HG03378 (cell line): ENCODE measurements at regions not wholly inside any gene's neighbourhood (a gene's known extent, or its start where the extent isn't known, plus 50 kb on each side); places are given as distances from the start of the nearest gene placed in this dataset.
"Not testable (repeated sequence)": the region's sequence is repeated elsewhere in the genome, so short reads cannot be mapped to it uniquely, and the experiment has no call there.

Experiments
- ATAC-seq: cut with Tn5 transposase; IDR thresholded peaks from one replicate; pipeline ENCODE4 v1.9.1; 2021; ENCODE audit warnings: mild to moderate bottlenecking, moderate library complexity; ENCODE audit not compliant: unreplicated experiment

DNA sequence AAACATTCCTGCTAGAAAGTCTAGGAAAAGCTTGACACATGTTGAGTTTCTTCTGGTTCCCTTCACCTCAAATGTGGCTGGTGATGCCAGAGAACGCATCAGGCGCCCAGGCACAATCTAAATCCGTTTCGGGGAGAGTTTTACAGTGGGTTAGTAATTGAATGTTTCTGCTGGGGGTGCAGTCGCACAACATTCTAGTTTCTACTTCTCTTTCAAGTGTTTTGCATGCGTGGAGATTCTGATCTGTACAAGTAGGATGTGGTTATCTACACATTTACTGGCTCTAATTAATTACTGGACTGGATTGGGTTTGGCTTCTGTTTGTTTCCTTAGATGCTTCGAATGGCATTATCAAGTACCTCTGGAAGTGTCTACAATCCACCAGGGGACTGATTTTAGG, 173.8 kb downstream of the TMEM26 start:
- peak; percentile 77 for ATAC-seq

DNA sequence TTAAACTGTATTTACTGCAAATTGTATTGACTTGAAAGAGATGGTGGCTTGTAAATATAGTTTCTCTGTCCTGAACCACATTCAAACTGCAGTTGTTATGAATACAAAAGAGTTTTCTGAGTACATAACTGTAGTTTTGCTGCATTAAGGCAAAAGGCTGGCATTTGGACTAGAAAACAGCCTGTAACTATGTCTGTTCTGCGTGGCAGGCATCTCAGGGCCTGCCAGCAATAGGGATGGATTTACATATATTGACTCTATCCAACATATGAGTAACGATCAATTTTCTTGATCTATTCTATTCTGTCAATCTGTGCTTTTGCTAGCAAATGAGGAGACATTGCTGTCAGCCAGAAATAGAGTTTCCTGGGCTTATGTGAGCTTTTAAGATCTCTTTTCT, 174.6 kb downstream of the TMEM26 start:
- no peak for ATAC-seq

DNA sequence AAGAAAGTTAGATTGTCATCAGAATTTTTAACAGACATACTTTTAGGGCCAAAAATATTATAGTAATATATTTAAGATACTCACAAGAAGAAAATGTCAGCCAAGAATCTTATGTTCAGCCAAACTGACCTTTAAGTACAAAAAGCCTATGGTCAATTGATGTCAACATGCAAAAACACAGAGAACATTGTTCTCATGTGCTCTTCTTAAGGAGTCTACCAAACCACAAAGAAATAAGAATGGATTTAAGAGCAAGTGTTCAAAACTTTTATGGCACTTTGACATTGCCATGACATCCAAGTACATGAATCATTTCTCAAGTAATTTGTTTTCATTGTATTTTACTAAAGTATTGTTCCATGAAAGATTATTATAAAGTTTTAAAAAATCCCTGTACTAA, 180.4 kb downstream of the TMEM26 start:
- ATAC-seq, result no peak

DNA sequence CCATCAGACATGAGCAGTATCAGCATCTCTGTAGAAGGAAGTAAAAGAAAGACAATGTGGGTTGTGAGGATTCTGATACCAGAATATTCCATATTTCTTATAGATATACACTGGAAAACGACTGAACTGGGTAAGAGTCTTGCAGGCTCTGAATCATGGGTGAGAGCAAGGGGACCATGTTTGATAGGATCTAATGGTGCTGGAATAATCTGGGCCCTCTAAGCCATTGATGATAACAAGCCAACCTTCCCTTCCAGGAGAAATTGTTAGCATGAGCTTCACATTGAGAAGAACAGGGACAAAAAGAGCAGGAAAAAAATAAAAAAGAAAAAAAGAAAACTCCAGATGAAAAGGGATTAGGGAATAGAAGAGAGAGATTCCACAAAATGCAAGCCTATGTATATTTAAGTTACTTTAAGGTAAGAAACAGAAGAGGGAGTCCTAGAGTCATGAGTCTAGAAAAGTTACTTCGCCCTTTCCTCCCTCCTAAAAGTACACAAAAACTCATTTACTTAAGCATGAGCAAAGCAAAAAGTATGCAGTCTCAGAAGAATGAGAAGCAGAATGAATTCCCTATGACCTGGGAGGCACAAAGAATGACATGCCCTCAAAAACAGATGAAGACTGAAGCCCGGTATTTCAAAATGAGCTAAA, 181.9 kb downstream of the TMEM26 start:
- ATAC-seq, result no peak

DNA sequence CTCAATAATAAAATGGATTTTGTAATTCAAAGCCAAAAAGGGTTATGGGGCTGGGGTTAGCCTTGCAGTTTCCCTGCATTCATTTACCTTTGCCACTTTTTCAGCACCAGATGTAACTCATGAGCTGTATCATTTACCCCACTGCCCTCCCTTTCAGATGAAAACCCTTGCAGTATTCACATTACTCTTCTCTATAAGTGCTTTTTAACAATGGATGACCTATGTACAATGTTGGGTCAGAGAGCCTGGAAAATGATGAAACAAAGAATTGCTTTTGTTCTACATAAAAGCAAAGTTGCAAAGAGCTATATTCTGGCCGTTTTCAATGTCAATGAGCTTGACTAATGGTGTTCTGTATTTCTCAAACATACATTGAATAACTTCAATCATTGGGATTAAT, 189.7 kb downstream of the TMEM26 start:
- ATAC-seq, result no peak

DNA sequence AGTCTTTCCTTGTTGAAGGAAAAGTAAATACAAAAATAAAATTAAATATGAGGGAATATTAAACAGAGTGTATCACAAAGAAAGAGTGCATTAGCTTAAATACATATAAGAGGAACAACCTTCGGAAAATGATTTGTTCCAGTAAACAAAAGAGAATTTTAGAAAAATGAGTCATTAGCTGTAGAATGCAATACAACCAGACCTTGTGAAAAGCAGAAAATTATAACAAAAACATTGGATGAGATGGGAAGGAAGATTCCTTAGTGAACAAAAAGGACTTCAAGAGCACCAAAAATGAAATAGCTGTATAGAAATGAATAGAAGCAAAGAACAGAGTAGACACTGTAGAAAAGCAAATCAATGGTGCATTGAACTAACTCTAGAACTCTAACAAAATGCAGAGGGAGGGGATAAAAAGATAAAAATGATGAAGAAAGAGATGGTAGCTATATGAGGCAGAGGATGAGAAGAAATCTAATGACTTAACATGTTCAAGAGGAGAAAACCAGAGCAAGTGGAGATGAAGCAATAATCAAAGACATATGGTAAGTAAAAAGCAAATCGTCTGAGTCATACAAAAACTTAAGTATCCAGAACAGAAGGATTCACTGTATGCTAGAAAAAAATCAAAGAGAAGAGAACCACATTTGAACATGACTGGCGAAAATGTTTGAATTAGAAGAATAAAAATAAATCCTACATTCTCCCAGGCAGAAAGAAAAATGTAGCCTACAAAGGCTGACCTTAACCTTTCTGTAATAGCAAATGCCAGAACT, 190.5 kb downstream of the TMEM26 start:
- no peak for ATAC-seq

DNA sequence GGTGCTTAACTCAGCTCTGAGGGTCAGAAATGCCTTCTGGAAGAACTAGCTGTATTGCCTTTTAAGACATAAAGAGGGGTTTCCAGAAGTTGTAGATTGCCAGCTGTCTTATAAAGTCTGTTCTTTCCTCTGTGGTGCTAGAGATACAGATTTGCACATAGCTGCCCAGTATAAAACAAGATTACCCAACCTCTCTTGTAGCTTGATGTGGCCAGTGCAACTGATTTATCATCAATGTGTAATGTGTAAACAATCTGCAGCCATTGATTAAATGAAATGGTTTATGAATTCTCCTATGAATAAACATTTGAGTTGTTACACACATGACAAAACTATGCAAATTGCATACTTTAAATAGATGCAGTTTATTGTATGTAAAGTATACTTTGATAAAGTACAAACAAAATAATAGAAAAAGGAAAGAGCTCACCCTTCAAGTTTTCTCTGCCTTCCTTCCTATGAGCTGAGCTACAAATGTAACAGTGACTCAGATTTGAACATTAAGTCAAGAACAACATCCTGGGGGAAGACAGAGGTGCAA, 195.2 kb downstream of the TMEM26 start:
- no peak for ATAC-seq

DNA sequence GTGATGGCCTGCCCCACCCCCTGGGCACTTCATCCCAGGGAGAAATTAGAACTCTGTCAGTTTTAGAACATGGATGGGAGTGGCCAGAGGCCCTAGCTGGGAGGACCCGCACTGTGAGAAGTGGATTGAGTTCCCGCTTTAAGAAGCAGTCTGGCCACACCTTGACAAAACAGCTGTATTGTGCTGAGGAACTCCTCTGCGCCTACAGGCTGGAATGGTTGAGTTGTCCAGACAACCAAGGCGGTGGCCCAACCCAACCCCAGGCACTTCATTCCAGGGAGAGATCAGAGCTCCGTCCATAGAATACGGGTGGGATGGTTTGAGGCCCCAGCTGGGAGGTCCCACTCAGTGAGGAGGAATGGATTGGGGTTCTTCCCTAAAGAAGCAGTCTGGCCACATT, 196.0 kb downstream of the TMEM26 start:
- no peak for ATAC-seq

DNA sequence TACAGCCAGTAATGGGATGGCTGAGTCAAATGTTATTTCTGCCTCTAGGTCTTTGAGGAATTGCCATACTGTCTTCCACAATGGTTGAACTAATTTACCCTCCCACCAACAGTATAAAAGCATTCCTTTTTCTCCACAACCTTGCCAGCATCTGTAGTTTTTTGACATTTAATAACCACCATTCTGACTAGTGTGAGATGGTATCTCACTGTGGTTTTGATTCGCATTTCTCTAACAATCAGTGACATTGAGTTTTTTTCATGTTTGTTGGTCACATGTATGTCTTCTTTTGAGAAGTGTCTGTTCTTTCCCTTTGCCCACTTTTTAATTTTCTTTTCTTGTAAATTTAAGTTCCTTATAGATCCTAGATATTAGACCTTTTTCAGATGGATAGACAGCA, 200.9 kb downstream of the TMEM26 start:
- ATAC-seq, result not testable (repeated sequence)

DNA sequence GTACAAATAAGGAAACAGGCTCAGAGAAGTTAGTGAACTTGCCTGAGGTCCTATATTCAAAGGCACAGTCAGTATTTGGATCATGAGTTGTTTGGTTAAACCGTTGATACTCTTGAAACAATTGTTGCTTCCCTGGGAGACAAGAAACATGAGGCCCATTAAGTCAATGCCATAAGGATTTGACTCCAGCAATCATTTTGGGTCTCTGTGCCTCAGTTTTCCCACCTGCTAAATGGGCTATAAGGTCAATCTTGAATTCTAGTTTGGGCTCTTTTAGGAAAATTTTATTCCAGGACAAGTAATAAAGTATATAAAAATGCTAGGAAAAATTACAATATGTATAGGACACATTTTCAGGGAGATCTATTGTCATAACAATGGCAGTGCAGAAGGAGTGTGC, 202.1 kb downstream of the TMEM26 start:
- no peak for ATAC-seq

DNA sequence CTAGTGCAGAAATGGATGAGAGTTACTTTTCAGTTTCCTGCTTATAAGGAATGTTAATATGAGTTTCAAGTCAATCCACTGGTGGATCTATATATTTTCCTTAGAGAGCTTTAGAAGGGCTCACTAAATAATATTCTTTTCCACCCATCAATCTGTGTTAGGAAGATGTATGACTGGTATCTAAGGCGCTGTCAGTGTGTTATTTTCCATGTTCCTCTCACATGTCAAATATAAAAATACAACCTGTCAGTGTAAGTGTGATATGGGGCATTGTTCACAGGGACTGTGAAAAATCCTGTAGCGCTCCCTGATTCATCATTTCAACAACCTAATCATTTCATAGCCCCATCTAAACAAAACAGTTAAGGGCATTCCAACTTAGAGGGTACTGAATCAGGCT, 203.1 kb downstream of the TMEM26 start:
- no peak for ATAC-seq

DNA sequence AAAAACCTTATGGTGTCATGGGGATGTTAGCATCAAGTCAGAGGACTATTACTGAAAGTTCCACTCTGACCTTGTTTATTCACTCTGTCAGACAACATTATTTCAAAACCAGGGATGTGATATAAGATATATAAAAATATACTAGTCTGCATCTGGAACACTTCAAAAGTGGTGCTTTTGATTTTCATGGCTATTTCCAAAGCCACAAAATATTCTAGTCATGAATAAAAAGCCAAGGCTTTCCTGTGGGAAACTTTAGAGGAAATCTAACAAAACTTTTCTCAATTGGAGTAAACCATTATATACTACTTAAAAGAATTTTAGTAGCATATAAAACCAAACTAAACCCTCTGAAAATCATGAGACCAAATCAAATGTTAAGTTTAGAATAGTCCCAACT, 205.2 kb downstream of the TMEM26 start:
- no peak for ATAC-seq

DNA sequence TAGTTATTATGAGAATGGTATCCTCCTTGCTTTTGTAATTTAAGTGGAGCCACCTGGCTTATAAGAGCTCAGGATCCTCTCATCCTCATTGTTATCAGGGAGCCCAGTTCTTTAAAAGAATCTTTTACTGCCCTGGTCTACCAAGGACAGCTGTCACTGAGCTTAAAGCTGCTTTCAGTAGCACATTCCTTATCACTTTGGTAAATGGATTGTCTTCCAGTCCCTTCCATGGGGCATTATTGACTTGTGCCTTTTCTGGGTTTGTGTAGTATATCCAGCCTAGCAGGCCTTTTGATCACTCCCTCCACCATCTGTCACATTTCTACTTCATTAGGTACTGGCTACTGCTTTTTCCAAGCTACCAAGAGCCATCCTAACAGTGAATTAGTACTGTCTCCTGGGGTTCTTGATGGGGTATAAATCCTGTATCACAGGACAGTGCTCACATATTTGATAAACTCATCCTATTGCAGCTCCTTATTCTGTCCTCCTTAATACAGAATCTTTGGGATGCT, 208.9 kb downstream of the TMEM26 start:
- ATAC-seq, result no peak

DNA sequence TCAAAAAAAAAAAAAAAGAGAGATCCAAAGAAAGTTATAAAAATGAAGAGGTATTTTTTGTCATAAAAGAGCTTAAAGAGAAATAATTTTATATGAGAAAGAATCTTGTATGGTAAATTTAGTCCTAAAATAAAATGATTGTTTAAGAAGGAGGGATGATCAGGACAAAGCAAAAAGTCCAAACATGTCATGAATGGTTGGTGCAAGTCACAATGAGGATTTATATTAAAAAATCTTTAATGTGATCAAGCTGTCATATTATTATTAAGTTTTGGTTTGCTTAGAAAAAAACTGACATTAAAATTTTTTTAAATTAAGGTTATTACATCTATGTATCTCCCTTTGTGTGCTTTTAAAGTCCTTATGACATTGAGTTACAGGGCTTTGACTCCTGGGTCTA, 220.4 kb downstream of the TMEM26 start:
- ATAC-seq, result no peak

DNA sequence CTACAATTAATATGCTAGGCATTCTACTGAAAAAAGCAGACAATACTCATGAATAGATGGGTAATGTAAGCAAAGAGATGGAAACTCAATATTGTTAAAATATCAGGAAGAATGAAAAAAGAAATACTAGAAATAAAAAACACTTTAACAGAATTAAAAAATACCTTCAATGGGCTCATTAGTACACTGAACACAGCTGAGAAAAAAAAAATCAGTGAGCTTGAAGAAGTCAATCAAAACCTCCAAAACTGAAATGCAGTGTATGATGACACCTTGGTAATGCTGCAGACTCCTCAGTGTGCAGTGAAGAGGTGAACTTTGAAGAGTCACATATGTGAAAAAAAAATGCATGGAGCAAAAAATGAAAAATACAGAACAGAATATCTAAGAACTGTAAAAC, 227.2 kb downstream of the TMEM26 start:
- ATAC-seq, result no peak

DNA sequence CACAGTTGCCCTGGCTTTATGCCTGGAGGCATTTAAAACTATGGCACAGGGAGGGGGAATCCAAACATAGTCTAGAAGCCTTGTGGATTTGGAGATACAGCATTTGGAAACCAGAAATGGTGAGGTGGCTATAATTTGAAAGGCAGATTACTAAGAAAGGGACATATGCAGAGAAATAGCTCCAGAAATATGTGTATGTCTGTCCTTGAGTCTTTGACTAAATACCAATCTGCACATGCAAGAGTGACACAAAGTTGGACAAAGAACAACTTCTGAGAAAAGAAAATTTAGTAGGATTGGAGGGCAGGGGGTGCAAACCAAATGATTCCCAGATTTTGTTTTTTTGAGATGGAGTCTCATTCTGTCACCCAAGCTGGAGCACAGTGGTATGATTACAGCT, 229.6 kb downstream of the TMEM26 start:
- ATAC-seq, result no peak

DNA sequence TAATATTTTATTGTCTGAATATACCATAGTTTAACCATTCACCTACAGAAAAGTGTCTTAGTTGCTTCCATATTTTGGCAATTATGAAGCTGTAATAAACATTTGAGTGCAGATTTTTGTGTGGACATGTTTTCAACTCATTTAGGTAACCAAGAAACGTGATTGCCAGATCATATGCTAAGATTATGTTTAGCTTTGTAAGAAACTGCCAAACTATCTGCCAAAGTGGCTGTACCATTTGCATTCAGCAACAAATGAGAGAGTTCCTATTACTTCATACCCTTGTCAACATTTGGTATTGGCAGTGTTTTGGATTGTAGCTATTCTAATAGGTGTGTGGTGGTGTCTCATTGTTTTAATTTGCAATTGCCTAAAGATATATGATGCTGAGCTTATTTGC, 233.5 kb downstream of the TMEM26 start:
- ATAC-seq, result no peak

DNA sequence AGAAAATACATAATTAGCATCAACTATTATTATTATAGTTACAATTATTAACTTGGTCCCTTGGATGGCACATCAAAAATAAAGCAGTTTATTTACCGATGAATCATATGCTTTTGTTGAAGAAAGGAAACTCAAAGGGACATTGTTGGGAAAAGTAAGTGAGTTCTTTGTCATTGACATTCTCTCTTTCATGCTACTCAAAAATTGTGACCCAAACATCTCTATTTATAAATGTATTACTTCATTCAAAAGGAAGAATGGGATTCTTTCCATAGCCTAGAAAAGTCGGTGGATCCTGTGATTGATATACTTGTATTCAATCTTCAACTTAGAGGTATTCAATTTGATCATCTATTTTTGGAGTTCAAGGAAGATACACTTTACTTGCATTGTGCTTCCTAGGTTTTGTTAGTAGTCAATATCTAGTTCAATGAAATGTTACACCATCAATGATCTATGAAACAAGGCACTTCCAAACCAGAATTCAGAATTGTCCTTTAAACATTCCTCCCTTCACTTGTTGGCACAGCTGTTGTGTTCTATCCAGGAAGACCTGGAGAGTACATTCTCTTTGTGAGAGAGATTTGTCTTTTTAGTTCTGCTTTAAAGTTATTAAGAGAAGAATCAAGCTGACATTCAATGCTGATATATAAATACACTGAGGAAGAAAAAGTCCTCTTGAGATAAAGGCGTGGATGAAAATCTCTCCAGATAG, 235.2 kb downstream of the TMEM26 start:
- ATAC-seq, result no peak

DNA sequence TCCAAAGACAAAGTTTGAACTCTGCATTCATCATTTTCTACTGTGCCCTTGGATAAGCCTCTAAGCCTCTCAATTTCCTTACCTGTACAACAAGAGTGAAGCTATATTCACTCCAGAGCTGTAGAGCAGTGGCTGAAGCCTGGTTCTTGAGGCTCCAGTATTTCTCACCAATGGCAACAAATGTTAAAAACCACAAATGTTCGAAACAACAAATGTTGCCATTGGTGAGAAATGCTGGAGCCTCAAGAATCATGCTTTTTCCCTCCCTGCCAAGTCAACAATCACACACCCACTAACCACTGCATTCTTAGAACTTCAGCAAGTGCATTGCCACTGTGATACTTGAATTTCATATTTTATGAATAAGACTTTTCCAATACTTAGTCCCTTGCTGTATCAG, 237.9 kb downstream of the TMEM26 start:
- ATAC-seq, result no peak

DNA sequence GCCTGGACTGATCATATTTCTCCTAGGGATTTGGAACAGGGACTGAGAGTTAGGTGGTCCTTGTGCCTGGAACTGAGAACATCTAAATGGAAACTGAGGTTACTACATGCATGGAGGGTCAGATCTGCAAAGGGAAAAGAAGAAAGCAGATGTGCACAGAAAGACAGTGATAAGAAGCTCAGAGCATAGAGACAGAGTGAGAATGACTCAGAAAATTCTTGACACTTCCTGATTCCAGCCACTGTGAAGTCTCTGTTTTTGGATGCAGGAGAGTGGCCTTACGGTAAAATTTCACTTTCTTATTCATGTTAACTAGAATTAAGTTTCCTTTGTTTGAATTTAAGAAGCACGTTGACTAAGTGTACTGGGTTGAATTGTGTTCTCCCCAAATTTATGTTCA, 241.7 kb downstream of the TMEM26 start:
- no peak for ATAC-seq

DNA sequence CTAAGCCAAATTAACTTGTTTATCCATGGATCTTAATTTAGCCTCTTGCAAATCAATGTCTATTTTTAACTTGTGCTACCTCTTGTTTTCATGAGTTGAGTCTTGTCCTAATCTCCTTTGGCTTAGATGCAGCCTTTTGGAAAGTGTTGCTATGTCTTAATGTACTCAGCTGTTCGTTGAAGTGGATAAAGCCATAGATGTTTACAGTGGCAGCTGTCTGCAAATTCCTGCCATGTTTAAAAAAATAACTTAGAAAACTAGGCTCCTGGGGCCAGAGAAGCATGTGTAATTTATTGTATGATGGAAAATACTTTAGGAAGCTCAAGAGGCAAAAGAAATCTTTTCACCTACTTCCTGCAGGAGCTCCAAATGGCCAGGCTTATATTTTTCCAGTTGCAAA, 253.1 kb upstream of the RHOBTB1 start:
- ATAC-seq, result no peak

DNA sequence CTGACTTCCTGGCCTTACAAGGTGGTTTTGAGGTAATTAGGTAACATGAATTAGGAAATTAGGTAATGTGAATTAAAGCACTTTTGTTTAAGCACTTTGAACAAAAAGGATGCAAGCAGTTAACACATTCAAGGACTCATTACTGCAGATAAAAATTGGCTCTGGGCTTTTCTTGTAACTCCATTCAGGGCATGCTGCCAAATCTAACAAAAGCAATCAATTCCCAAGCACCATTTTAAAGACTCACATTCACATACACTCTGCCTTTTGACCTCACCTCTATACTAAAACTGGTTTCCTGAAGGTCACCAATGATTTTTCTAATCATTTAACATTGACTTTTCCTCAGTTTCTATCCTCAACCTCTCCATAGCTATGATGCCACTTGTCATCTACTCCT, 251.2 kb upstream of the RHOBTB1 start:
- ATAC-seq, result no peak
